ENCODE measurements at regions not wholly inside any gene's neighbourhood (a gene's known extent, or its start where the extent isn't known, plus 50 kb on each side); places are given as distances from the start of the nearest gene placed in this dataset.

GRCh38 chr5:173775261-173776197, 112.6 kb upstream of the CPEB4 start:
- DNase-seq (ENCODE audit: low read depth, low spot score) (no peak), ATAC-seq (no peak)
- no TSS peak for BruUV-seq (replicated peaks)
- Histone ChIP-seq H3K27ac (ENCODE audit: low read length) (no peak overlapping the region), H3K4me1 (ENCODE audit: control insufficient read depth, insufficient read depth, low read length) (no peaks in the 10 kb centered on the region), H3K36me3 (ENCODE audit: control insufficient read depth, insufficient read depth, low read length) (no peaks in the 10 kb centered on the region), H3K4me3 (ENCODE audit: low read depth in 2 of 2, low read length in 2 of 2) (no peak overlapping the region), H3K27me3 (ENCODE audit: control insufficient read depth, insufficient read depth, low read length) (no peaks in the 10 kb centered on the region), H3K9me3 (ENCODE audit: control insufficient read depth, insufficient read depth, low read depth, low read length) (no peaks in the 10 kb centered on the region)
- intact Hi-C loops (cut with micrococcal nuclease; ENCODE audit: unreplicated experiment): no loop called here
- in situ Hi-C loops (cut with HindIII; ENCODE audit: low pct_unique_long_range_greater_than_20kb, low sequenced_read_pairs): no loop called here
- CTCF ChIA-PET: no interaction called here
- TF ChIP-seq POLR2AphosphoS5 (IDR thresholded peaks at IDR 0.05; ENCODE audit: low read depth, low read length) (no peak), TCF7L2 (IDR thresholded peaks at IDR 0.05; ENCODE audit: low read depth, low read length) (no peak), SIN3A (IDR thresholded peaks at IDR 0.05; ENCODE audit: borderline replicate concordance, insufficient read depth, low read depth, low read length) (no peak), CTCF (IDR thresholded peaks at IDR 0.05) (no peak)
- TF ChIP-seq, protein P1, sequence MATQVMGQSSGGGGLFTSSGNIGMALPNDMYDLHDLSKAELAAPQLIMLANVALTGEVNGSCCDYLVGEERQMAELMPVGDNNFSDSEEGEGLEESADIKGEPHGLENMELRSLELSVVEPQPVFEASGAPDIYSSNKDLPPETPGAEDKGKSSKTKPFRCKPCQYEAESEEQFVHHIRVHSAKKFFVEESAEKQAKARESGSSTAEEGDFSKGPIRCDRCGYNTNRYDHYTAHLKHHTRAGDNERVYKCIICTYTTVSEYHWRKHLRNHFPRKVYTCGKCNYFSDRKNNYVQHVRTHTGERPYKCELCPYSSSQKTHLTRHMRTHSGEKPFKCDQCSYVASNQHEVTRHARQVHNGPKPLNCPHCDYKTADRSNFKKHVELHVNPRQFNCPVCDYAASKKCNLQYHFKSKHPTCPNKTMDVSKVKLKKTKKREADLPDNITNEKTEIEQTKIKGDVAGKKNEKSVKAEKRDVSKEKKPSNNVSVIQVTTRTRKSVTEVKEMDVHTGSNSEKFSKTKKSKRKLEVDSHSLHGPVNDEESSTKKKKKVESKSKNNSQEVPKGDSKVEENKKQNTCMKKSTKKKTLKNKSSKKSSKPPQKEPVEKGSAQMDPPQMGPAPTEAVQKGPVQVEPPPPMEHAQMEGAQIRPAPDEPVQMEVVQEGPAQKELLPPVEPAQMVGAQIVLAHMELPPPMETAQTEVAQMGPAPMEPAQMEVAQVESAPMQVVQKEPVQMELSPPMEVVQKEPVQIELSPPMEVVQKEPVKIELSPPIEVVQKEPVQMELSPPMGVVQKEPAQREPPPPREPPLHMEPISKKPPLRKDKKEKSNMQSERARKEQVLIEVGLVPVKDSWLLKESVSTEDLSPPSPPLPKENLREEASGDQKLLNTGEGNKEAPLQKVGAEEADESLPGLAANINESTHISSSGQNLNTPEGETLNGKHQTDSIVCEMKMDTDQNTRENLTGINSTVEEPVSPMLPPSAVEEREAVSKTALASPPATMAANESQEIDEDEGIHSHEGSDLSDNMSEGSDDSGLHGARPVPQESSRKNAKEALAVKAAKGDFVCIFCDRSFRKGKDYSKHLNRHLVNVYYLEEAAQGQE (IDR thresholded peaks at IDR 0.05; ENCODE audit: insufficient read depth in 1 of 2, low read depth in 2 of 2, low read length in 1 of 2): no peak
- POLR2A ChIA-PET: no interaction called here

- DNase-seq (ENCODE audit: low read depth, low spot score) (no peak), ATAC-seq (no peak)
- no peak overlapping the region for H3K27ac ChIP-seq (ENCODE audit: low read length)
- in situ Hi-C loops (cut with HindIII; ENCODE audit: low pct_unique_long_range_greater_than_20kb, low sequenced_read_pairs) (no loop called here), intact Hi-C loops (cut with micrococcal nuclease; ENCODE audit: unreplicated experiment) (no loop called here)
- H3K27me3 ChIP-seq (ENCODE audit: control insufficient read depth, insufficient read depth, low read length): no peaks in the 10 kb centered on the region
- POLR2A ChIA-PET: no interaction called here
- peaks cover 5% of the 10 kb centered on the region; the same call in 1 of the 2 replicates for H3K4me1 ChIP-seq (ENCODE audit: control insufficient read depth, insufficient read depth, low read length)
- CTCF ChIA-PET: interaction anchor here (0.7 kb wide), 1 partner anchor 110 kb away, joined by 4 read pairs; no protein-coding TSS in a partner anchor
- no peaks in the 10 kb centered on the region for H3K9me3 ChIP-seq (ENCODE audit: control insufficient read depth, insufficient read depth, low read depth, low read length)
- H3K36me3 ChIP-seq (ENCODE audit: control insufficient read depth, insufficient read depth, low read length): no peaks in the 10 kb centered on the region
- H3K4me3 ChIP-seq (ENCODE audit: low read depth in 2 of 2, low read length in 2 of 2): no peak overlapping the region
- TF ChIP-seq SIN3A (IDR thresholded peaks at IDR 0.05; ENCODE audit: borderline replicate concordance, insufficient read depth, low read depth, low read length): no peak
- no peak for TF ChIP-seq CTCF (IDR thresholded peaks at IDR 0.05)
- TF ChIP-seq TCF7L2 (IDR thresholded peaks at IDR 0.05; ENCODE audit: low read depth, low read length): no peak
- no peak for TF ChIP-seq POLR2AphosphoS5 (IDR thresholded peaks at IDR 0.05; ENCODE audit: low read depth, low read length)
- TF ChIP-seq, protein P1 (IDR thresholded peaks at IDR 0.05; ENCODE audit: insufficient read depth in 1 of 2, low read depth in 2 of 2, low read length in 1 of 2): no peak
- BruUV-seq (replicated peaks): no TSS peak
These were observed 111.0 kb upstream of the CPEB4 start for GRCh38 chr5:173777149-173777548.
